ENCODE measurements at regions not wholly inside any gene's neighbourhood (a gene's known extent, or its start where the extent isn't known, plus 50 kb on each side); places are given as distances from the start of the nearest gene placed in this dataset.
"Not testable (repeated sequence)": the region's sequence is repeated elsewhere in the genome, so short reads cannot be mapped to it uniquely, and the experiment has no call there.

GRCh38 chr5:67870662-67871061 lies 344.9 kb upstream of the PIK3R1 start:
- no peaks in the 10 kb centered on the region for H3K27me3 ChIP-seq
- WGBS, 2 donors, result 90 to 92% methylated on average over 3 of the region's 3 CpGs
- no peaks in the 10 kb centered on the region for H3K36me3 ChIP-seq
- no peaks in the 10 kb centered on the region for H3K4me1 ChIP-seq
- no peak overlapping the region for H3K4me3 ChIP-seq (replicated peaks in 1 of 3)
- intact Hi-C loops (cut with DNase I), result no loop called here
- DNase-seq, result no peak
- no peaks in the 10 kb centered on the region for H3K9me3 ChIP-seq
- no peak overlapping the region for H3K27ac ChIP-seq
- TF ChIP-seq POLR2A (IDR thresholded peaks at IDR 0.05), result no peak
- TF ChIP-seq CTCF (IDR thresholded peaks at IDR 0.05), result no peak

- H3K4me3 ChIP-seq (replicated peaks in 1 of 3); H3K9me3 ChIP-seq; H3K27ac ChIP-seq; DNase-seq; H3K36me3 ChIP-seq; intact Hi-C loops (cut with DNase I); H3K4me1 ChIP-seq; H3K27me3 ChIP-seq: not testable (repeated sequence)
- WGBS, 2 donors, result 57 to 96% methylated on average over 1 of the region's 1 CpG
Observed at GRCh38 chr5:67864335-67864734, 351.2 kb upstream of the PIK3R1 start.

- intact Hi-C loops (cut with DNase I), result no loop called here
- whole genome bisulfite sequencing, 2 donors, result 96 to 97% methylated on average over 5 of the region's 5 CpGs
- no peak overlapping the region for H3K4me3 ChIP-seq (replicated peaks in 1 of 3)
- no peaks in the 10 kb centered on the region for H3K4me1 ChIP-seq
- H3K27ac ChIP-seq, result no peak overlapping the region
- no peaks in the 10 kb centered on the region for H3K9me3 ChIP-seq
- H3K27me3 ChIP-seq, result no peaks in the 10 kb centered on the region
- TF ChIP-seq CTCF (IDR thresholded peaks at IDR 0.05) (no peak), POLR2A (IDR thresholded peaks at IDR 0.05) (no peak)
- DNase-seq, result no peak
- no peaks in the 10 kb centered on the region for H3K36me3 ChIP-seq
Observed at GRCh38 chr5:67858471-67859031, 357.0 kb upstream of the PIK3R1 start.

GRCh38 chr5:67857502-67857901 lies 358.1 kb upstream of the PIK3R1 start:
- Histone ChIP-seq H3K4me1 (no peaks in the 10 kb centered on the region), H3K27ac (no peak overlapping the region), H3K9me3 (no peaks in the 10 kb centered on the region), H3K27me3 (no peaks in the 10 kb centered on the region), H3K4me3 (replicated peaks in 1 of 3) (no peak overlapping the region), H3K36me3 (no peaks in the 10 kb centered on the region)
- 94 to 97% methylated on average over 1 of the region's 1 CpG for WGBS, 2 donors
- intact Hi-C loops (cut with DNase I), result no loop called here
- DNase-seq, result no peak
- TF ChIP-seq POLR2A (IDR thresholded peaks at IDR 0.05) (no peak), CTCF (IDR thresholded peaks at IDR 0.05) (no peak)

GRCh38 chr5:67855523-67855922 lies 360.0 kb upstream of the PIK3R1 start:
- H3K27ac ChIP-seq, result no peak overlapping the region
- no peak overlapping the region for H3K4me3 ChIP-seq (replicated peaks in 1 of 3)
- TF ChIP-seq POLR2A (IDR thresholded peaks at IDR 0.05), result no peak
- no peak for TF ChIP-seq CTCF (IDR thresholded peaks at IDR 0.05)
- no peaks in the 10 kb centered on the region for H3K4me1 ChIP-seq
- H3K9me3 ChIP-seq, result no peaks in the 10 kb centered on the region
- intact Hi-C loops (cut with DNase I), result no loop called here
- H3K36me3 ChIP-seq, result no peaks in the 10 kb centered on the region
- DNase-seq, result no peak
- 76 to 90% methylated on average over 5 of the region's 5 CpGs for WGBS, 2 donors
- H3K27me3 ChIP-seq, result no peaks in the 10 kb centered on the region

GRCh38 chr5:67850906-67851305 lies 364.6 kb upstream of the PIK3R1 start:
- not testable (repeated sequence) for H3K36me3 ChIP-seq

More at GRCh38 chr5:67850906-67851305, 364.6 kb upstream of the PIK3R1 start:
- intact Hi-C loops (cut with DNase I); DNase-seq; H3K4me3 ChIP-seq (replicated peaks in 1 of 3); H3K27me3 ChIP-seq; H3K27ac ChIP-seq; H3K4me1 ChIP-seq; H3K9me3 ChIP-seq: not testable (repeated sequence)
- 86 to 96% methylated on average over 5 of the region's 5 CpGs for WGBS, 2 donors
